KMS-11 (cell line): ENCODE measurements at regions not wholly inside any gene's neighbourhood (a gene's known extent, or its start where the extent isn't known, plus 50 kb on each side); places are given as distances from the start of the nearest gene placed in this dataset.

ENCODE experiments used
- H2AFZ ChIP-seq: fragments of 200-600 bp; sonication (generic); 2 replicates; pipeline ENCODE4 v1.6.1; 2016; ENCODE audit warnings: antibody characterized with exemption, mixed run types, low read depth
- H3K27ac ChIP-seq: fragments of 200-600 bp; sonication (generic); 2 replicates; pipeline ENCODE4 v1.6.1; 2016; ENCODE audit warnings: mild to moderate bottlenecking, mixed run types
- H3K27me3 ChIP-seq: fragments of 200-600 bp; sonication (generic); 2 replicates; pipeline ENCODE4 v1.6.1; 2017; ENCODE audit warnings: mild to moderate bottlenecking, low read depth, mixed run types, moderate library complexity; ENCODE audit not compliant: insufficient read depth
- H3K36me3 ChIP-seq: fragments of 200-600 bp; sonication (generic); 2 replicates; pipeline ENCODE4 v1.6.1; 2017; ENCODE audit warnings: mild to moderate bottlenecking, mixed run types; ENCODE audit not compliant: insufficient read depth
- H3K4me1 ChIP-seq: fragments of 200-600 bp; sonication (generic); 2 replicates; pipeline ENCODE4 v1.6.1; 2016; ENCODE audit warnings: mild to moderate bottlenecking, low read depth, mixed run types; ENCODE audit not compliant: poor library complexity, severe bottlenecking
- H3K4me2 ChIP-seq: fragments of 200-600 bp; sonication (generic); 2 replicates; pipeline ENCODE4 v1.7.0; 2016; ENCODE audit warnings: mild to moderate bottlenecking, mixed run types
- H3K4me3 ChIP-seq: fragments of 200-600 bp; sonication (generic); IDR thresholded peaks from 2 replicates; pipeline ENCODE4 v1.6.1; 2017; ENCODE audit warnings: low read depth, low read length, mixed read lengths; ENCODE audit not compliant: insufficient read depth
- H3K79me2 ChIP-seq: fragments of 200-600 bp; sonication (generic); 2 replicates; pipeline ENCODE4 v1.6.1; 2016; ENCODE audit warnings: low read depth, mixed run types; ENCODE audit not compliant: insufficient read depth
- H3K9ac ChIP-seq: fragments of 200-600 bp; sonication (generic); 2 replicates; pipeline ENCODE4 v1.6.1; 2016; ENCODE audit warnings: mild to moderate bottlenecking, mixed run types
- H4K20me1 ChIP-seq: fragments of 200-600 bp; sonication (generic); 2 replicates; pipeline ENCODE4 v1.6.1; 2016; ENCODE audit warnings: mild to moderate bottlenecking, mixed run types; ENCODE audit not compliant: insufficient read depth
- CTCF ChIP-seq: fragments of 200-600 bp; sonication (generic); conservative IDR thresholded peaks from 2 replicates; pipeline ENCODE4 v1.6.1; 2017; ENCODE audit warnings: low read depth, mild to moderate bottlenecking, antibody characterized with exemption, low read length, moderate library complexity, mixed read lengths

DNA sequence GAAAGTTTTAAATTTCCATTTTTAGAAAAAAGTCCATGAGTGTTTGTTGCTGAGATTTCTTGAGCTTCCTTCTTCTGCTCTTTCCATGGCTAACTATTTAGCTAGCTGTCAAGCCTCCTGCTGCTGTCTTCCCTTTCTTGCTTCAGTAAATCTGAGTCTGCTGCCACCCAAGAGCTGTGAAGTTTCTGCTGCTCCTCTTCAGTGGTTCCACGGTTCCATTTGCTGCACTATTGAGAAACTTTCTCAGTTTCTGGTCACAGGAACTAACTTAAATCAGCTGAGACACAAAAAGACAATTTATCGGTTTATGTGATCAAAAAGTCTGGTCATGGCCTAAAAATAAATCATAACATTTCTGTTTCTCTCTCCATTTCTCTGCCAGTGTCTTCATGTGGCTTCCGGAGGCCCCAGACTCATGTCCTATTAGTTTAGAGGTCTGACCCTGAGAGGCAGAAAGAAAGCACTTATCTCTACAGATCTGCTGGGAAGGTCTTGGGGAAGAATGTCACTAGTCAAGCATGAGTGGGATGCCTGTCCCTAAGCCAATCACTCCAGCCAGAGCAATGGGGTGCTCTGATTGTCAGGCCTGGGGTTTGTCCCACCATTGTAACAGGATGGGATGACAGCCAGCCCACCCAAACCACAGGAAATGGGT, 73.0 kb upstream of the ARL4C start:
- no peaks in the 10 kb centered on the region for H3K27me3 ChIP-seq
- H3K4me2 ChIP-seq = no peak overlapping the region
- H3K4me3 ChIP-seq = no peak overlapping the region
- H3K36me3 ChIP-seq = no peaks in the 10 kb centered on the region
- TF ChIP-seq CTCF = no peak
- H3K4me1 ChIP-seq = no peaks in the 10 kb centered on the region
- H4K20me1 ChIP-seq = no peaks in the 10 kb centered on the region
- H2AFZ ChIP-seq = no peak overlapping the region
- H3K79me2 ChIP-seq = no peaks in the 10 kb centered on the region
- H3K9ac ChIP-seq = no peak overlapping the region
- H3K27ac ChIP-seq = no peak overlapping the region

DNA sequence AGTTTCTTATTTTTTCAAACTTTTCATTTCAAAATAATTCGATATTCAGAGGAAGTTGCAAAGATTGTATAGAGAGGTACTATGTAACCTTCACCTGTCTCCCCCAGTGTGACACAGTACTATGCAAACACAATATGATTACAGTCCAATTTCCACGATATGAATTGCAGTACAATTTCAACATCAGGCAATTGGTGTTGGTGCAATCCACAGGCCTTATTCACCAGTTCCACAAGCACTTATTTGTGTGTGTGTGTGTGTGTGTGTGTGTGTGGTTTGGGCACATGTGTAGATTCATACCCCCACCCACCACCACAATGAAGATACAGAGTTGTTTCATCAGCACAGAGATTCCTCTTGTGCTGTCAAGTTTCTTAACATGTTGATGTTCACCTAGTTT, 69.7 kb upstream of the ARL4C start:
- H3K9ac ChIP-seq = no peak overlapping the region
- no peak overlapping the region for H3K27ac ChIP-seq
- H3K79me2 ChIP-seq = no peaks in the 10 kb centered on the region
- no peaks in the 10 kb centered on the region for H4K20me1 ChIP-seq
- no peaks in the 10 kb centered on the region for H3K4me1 ChIP-seq
- no peak overlapping the region for H3K4me2 ChIP-seq
- no peak for TF ChIP-seq CTCF
- H2AFZ ChIP-seq = no peak overlapping the region
- no peaks in the 10 kb centered on the region for H3K36me3 ChIP-seq
- no peak overlapping the region for H3K4me3 ChIP-seq
- H3K27me3 ChIP-seq = no peaks in the 10 kb centered on the region

GRCh38 chr2:234565842-234566619, 69.2 kb upstream of the ARL4C start:
- H3K27ac ChIP-seq = no peak overlapping the region

GRCh38 chr2:234565201-234565600, 68.3 kb upstream of the ARL4C start:
- Histone ChIP-seq H2AFZ (no peak overlapping the region), H3K27me3 (no peaks in the 10 kb centered on the region), H3K4me1 (no peaks in the 10 kb centered on the region), H3K9ac (no peak overlapping the region), H3K4me2 (no peak overlapping the region), H3K27ac (no peak overlapping the region), H3K36me3 (no peaks in the 10 kb centered on the region), H4K20me1 (no peaks in the 10 kb centered on the region), H3K4me3 (no peak overlapping the region), H3K79me2 (no peaks in the 10 kb centered on the region)
- no peak for TF ChIP-seq CTCF

More at GRCh38 chr2:234565842-234566619, 69.2 kb upstream of the ARL4C start:
- Histone ChIP-seq H4K20me1 (no peaks in the 10 kb centered on the region), H3K79me2 (no peaks in the 10 kb centered on the region), H2AFZ (no peak overlapping the region), H3K4me3 (no peak overlapping the region), H3K27me3 (no peaks in the 10 kb centered on the region), H3K4me2 (no peak overlapping the region), H3K9ac (no peak overlapping the region), H3K4me1 (no peaks in the 10 kb centered on the region), H3K36me3 (no peaks in the 10 kb centered on the region)
- TF ChIP-seq CTCF = no peak
